ENCODE measurements at regions not wholly inside any gene's neighbourhood (a gene's known extent, or its start where the extent isn't known, plus 50 kb on each side); places are given as distances from the start of the nearest gene placed in this dataset.

GRCh38 chr7:37549076-37549931 lies 100.6 kb upstream of the ELMO1 start (continued):
- no peak for TF ChIP-seq ZNF462 (CRISPR knock-in tag; IDR thresholded peaks at IDR 0.05)
- TF ChIP-seq POLR2AphosphoS5 (IDR thresholded peaks at IDR 0.05; ENCODE audit: low read depth): no peak
- TF ChIP-seq REST (IDR thresholded peaks at IDR 0.05; ENCODE audit: unreplicated experiment): no peak
- no peak for TF ChIP-seq CREB1 (CRISPR knock-in tag; IDR thresholded peaks at IDR 0.05; ENCODE audit: low read depth)
- no peak for TF ChIP-seq JUNB (IDR thresholded peaks at IDR 0.05; ENCODE audit: unreplicated experiment)
